ENCODE measurements at regions not wholly inside any gene's neighbourhood (a gene's known extent, or its start where the extent isn't known, plus 50 kb on each side); places are given as distances from the start of the nearest gene placed in this dataset.

GRCh38 chr10:3837647-3838459 is 52.8 kb upstream of the KLF6 start:
- Histone ChIP-seq H3K4me3 (ENCODE audit: low read length) (no peak overlapping the region), H3K9me3 (ENCODE audit: insufficient read depth, low read depth, low read length) (no peaks in the 10 kb centered on the region), H3K9ac (ENCODE audit: low read depth, low read length) (no peak overlapping the region), H3K27me3 (ENCODE audit: insufficient read depth, low read length) (no peaks in the 10 kb centered on the region), H3K27ac (ENCODE audit: low read length) (no peak overlapping the region), H3K36me3 (ENCODE audit: insufficient read depth, low read depth, low read length) (no peaks in the 10 kb centered on the region), H3K4me1 (ENCODE audit: insufficient read depth, low read length) (no peaks in the 10 kb centered on the region)

GRCh38 chr10:3836222-3836820 is 51.3 kb upstream of the KLF6 start:
- H3K4me1 ChIP-seq (ENCODE audit: insufficient read depth, low read length) = no peaks in the 10 kb centered on the region
- H3K27me3 ChIP-seq (ENCODE audit: insufficient read depth, low read length) = no peaks in the 10 kb centered on the region
- no peak overlapping the region for H3K9ac ChIP-seq (ENCODE audit: low read depth, low read length)
- H3K9me3 ChIP-seq (ENCODE audit: insufficient read depth, low read depth, low read length) = no peaks in the 10 kb centered on the region
- no peak overlapping the region for H3K27ac ChIP-seq (ENCODE audit: low read length)
- H3K4me3 ChIP-seq (ENCODE audit: low read length) = no peak overlapping the region
- H3K36me3 ChIP-seq (ENCODE audit: insufficient read depth, low read depth, low read length) = no peaks in the 10 kb centered on the region

GRCh38 chr10:3835770-3836169 is 50.8 kb upstream of the KLF6 start:
- H3K36me3 ChIP-seq (ENCODE audit: insufficient read depth, low read depth, low read length) = no peaks in the 10 kb centered on the region
- no peaks in the 10 kb centered on the region for H3K9me3 ChIP-seq (ENCODE audit: insufficient read depth, low read depth, low read length)
- no peak overlapping the region for H3K27ac ChIP-seq (ENCODE audit: low read length)
- H3K4me1 ChIP-seq (ENCODE audit: insufficient read depth, low read length) = no peaks in the 10 kb centered on the region
- H3K4me3 ChIP-seq (ENCODE audit: low read length) = no peak overlapping the region
- H3K27me3 ChIP-seq (ENCODE audit: insufficient read depth, low read length) = no peaks in the 10 kb centered on the region
- no peak overlapping the region for H3K9ac ChIP-seq (ENCODE audit: low read depth, low read length)

DNA sequence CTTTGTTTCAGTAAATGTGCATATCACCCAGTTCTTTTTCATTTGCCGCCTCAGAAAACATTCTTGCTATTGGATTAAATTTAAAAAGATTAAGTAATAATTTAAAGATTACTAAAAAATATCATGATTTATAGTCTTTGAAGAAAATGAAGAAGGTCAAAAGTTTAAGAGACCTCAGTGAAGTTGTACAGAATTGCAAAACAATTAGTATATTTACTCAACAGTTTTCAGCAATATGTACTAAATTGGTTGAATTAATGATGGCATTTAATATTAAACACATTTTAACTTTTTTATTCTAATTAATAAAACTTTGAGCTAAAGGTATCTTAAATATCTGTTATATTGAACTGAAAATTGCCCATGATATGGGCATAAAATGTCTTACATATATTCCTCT is 49.9 kb upstream of the KLF6 start:
- Histone ChIP-seq H3K27ac (ENCODE audit: low read length) (no peak overlapping the region), H3K4me3 (ENCODE audit: low read length) (no peak overlapping the region), H3K9me3 (ENCODE audit: insufficient read depth, low read depth, low read length) (no peaks in the 10 kb centered on the region), H3K27me3 (ENCODE audit: insufficient read depth, low read length) (no peaks in the 10 kb centered on the region), H3K4me1 (ENCODE audit: insufficient read depth, low read length) (peaks cover under 1% of the 10 kb centered on the region; the same call in 1 of the 2 replicates), H3K36me3 (ENCODE audit: insufficient read depth, low read depth, low read length) (no peaks in the 10 kb centered on the region), H3K9ac (ENCODE audit: low read depth, low read length) (no peak overlapping the region)
